ENCODE measurements at regions not wholly inside any gene's neighbourhood (a gene's known extent, or its start where the extent isn't known, plus 50 kb on each side); places are given as distances from the start of the nearest gene placed in this dataset.

GRCh38 chr19:28960986-28961705, 251.8 kb downstream of the UQCRFS1 start:
- no peak for TF ChIP-seq TCF12 (IDR thresholded peaks at IDR 0.05; ENCODE audit: low read depth)

GRCh38 chr19:28960586-28960985, 252.4 kb downstream of the UQCRFS1 start:
- no peak for TF ChIP-seq TAF1 (IDR thresholded peaks at IDR 0.05; ENCODE audit: low read depth)
- no peak for TF ChIP-seq CREB1 (IDR thresholded peaks at IDR 0.05; ENCODE audit: low read depth)
- no peak for TF ChIP-seq NFIC (IDR thresholded peaks at IDR 0.05)
- no peak for TF ChIP-seq TEAD4 (IDR thresholded peaks at IDR 0.05)
- TF ChIP-seq YY1 (IDR thresholded peaks at IDR 0.05; ENCODE audit: low read depth), result no peak
- TF ChIP-seq ZBTB7A (IDR thresholded peaks at IDR 0.05; ENCODE audit: low read depth), result no peak
- TF ChIP-seq USF1 (IDR thresholded peaks at IDR 0.05), result no peak
- no peak for TF ChIP-seq REST (IDR thresholded peaks at IDR 0.05; ENCODE audit: low read depth)
- TF ChIP-seq FOXM1 (IDR thresholded peaks at IDR 0.05; ENCODE audit: borderline replicate concordance, low read depth), result no peak
- no peak for TF ChIP-seq RAD21 (IDR thresholded peaks at IDR 0.05; ENCODE audit: low read depth)
- no peak for TF ChIP-seq CEBPB (IDR thresholded peaks at IDR 0.05)
- no peak for TF ChIP-seq MAX (IDR thresholded peaks at IDR 0.05)
- no peak for TF ChIP-seq EP300 (IDR thresholded peaks at IDR 0.05; ENCODE audit: borderline replicate concordance)
- no peak for TF ChIP-seq EGR1 (IDR thresholded peaks at IDR 0.05)
- no peak for TF ChIP-seq TCF12 (IDR thresholded peaks at IDR 0.05; ENCODE audit: low read depth)

GRCh38 chr19:28956961-28957360, 256.0 kb downstream of the UQCRFS1 start:
- TF ChIP-seq CREB1 (IDR thresholded peaks at IDR 0.05; ENCODE audit: low read depth) (no peak), CEBPB (IDR thresholded peaks at IDR 0.05) (no peak), EGR1 (IDR thresholded peaks at IDR 0.05) (no peak), REST (IDR thresholded peaks at IDR 0.05; ENCODE audit: low read depth) (no peak), ZBTB7A (IDR thresholded peaks at IDR 0.05; ENCODE audit: low read depth) (no peak), FOXM1 (IDR thresholded peaks at IDR 0.05; ENCODE audit: borderline replicate concordance, low read depth) (no peak), MAX (IDR thresholded peaks at IDR 0.05) (no peak), NFIC (IDR thresholded peaks at IDR 0.05) (no peak), USF1 (IDR thresholded peaks at IDR 0.05) (no peak), RAD21 (IDR thresholded peaks at IDR 0.05; ENCODE audit: low read depth) (no peak), TEAD4 (IDR thresholded peaks at IDR 0.05) (no peak), TCF12 (IDR thresholded peaks at IDR 0.05; ENCODE audit: low read depth) (no peak), TAF1 (IDR thresholded peaks at IDR 0.05; ENCODE audit: low read depth) (no peak), EP300 (IDR thresholded peaks at IDR 0.05; ENCODE audit: borderline replicate concordance) (no peak), YY1 (IDR thresholded peaks at IDR 0.05; ENCODE audit: low read depth) (no peak)

GRCh38 chr19:28956421-28956820, 256.5 kb downstream of the UQCRFS1 start:
- no peak for TF ChIP-seq REST (IDR thresholded peaks at IDR 0.05; ENCODE audit: low read depth)
- TF ChIP-seq YY1 (IDR thresholded peaks at IDR 0.05; ENCODE audit: low read depth), result no peak
- TF ChIP-seq TCF12 (IDR thresholded peaks at IDR 0.05; ENCODE audit: low read depth), result no peak
- TF ChIP-seq CEBPB (IDR thresholded peaks at IDR 0.05), result no peak
- TF ChIP-seq FOXM1 (IDR thresholded peaks at IDR 0.05; ENCODE audit: borderline replicate concordance, low read depth), result no peak
- TF ChIP-seq EGR1 (IDR thresholded peaks at IDR 0.05), result no peak
- TF ChIP-seq RAD21 (IDR thresholded peaks at IDR 0.05; ENCODE audit: low read depth), result no peak

All from Ishikawa (cell line).